ENCODE measurements at regions not wholly inside any gene's neighbourhood (a gene's known extent, or its start where the extent isn't known, plus 50 kb on each side); places are given as distances from the start of the nearest gene placed in this dataset.

DNA sequence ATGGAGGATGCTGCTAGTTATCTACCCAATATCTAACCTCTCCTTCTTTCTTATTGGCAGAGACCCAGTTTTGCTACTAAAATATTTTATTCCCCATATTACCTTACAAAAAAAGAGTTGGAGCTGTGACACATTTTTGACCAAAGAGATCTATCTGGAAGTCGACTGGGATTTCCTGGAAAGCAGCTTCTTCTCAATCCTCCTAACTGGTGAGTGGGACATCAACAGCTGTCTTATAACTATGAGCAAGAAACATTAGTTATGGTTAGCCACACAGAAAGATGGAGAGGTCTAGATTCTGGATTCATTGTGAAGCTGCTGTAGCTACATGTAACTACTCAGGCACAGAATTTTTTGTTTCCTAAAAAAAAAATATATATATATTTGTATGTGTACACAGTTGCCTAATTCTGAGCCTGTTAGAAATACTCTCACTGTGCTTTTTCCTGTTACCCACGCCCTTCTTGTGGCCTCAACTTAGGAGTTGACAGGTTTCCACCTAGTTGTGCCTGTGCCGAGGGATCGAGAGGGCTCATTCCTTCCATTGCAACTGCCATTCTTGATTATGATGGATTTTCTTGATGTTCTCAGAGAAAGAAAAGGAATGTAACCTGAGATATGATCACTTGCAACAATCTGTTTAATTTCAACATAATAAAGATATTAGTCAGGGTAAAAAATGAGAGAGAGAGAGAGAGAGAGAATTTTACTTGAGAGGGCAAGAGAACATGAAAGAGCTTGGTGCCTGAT lies 142.0 kb downstream of the SLC17A6 start:
- TF ChIP-seq POLR2AphosphoS5 (IDR thresholded peaks at IDR 0.05) (no peak), POLR2A (IDR thresholded peaks at IDR 0.05) (no peak), EP300 (IDR thresholded peaks at IDR 0.05) (no peak), CTCF (IDR thresholded peaks at IDR 0.05) (no peak)
- ATAC-seq = no peak
- H3K27me3 ChIP-seq = no peaks in the 10 kb centered on the region
- 47 to 68% methylated on average over 4 of the region's 4 CpGs for WGBS, 2 donors (ENCODE audit: low coverage in 1 of 2)
- H3K9me3 ChIP-seq = no peaks in the 10 kb centered on the region
- no peak overlapping the region for H3K4me3 ChIP-seq
- H3K36me3 ChIP-seq = no peaks in the 10 kb centered on the region
- no peak overlapping the region for H3K27ac ChIP-seq
- H3K4me1 ChIP-seq = no peaks in the 10 kb centered on the region

- Histone ChIP-seq H3K27ac (no peak overlapping the region), H3K4me1 (no peaks in the 10 kb centered on the region), H3K4me3 (no peak overlapping the region), H3K27me3 (no peaks in the 10 kb centered on the region), H3K9me3 (no peaks in the 10 kb centered on the region), H3K36me3 (no peaks in the 10 kb centered on the region)
- no peak for TF ChIP-seq POLR2A (IDR thresholded peaks at IDR 0.05)
- ATAC-seq = no peak
- 39% methylated on average over 1 of the region's 1 CpG; no CpG with 5 or more reads in 1 of the 2 donors for WGBS, 2 donors (ENCODE audit: low coverage in 1 of 2)
Observed at GRCh38 chr11:22479208-22479607, 141.0 kb downstream of the SLC17A6 start.

DNA sequence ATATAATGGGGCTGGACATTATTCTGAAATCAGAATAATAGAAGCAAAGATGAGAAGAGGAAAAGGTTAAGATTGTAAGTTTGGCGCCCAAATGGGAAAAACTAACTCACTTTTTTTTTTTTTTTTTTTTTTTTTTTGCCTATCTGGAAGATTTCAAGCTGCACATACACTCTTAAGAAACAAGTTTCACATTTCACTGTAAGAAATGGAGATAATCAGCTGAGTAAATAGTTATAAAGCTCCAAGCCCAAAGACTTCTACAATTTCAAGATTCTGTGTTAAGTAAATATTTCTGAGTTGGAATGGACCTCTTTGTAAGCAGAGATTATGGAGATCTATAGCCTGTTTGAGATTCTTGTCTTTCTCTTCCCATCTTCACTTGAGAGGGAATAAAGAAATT lies 140.0 kb downstream of the SLC17A6 start:
- TF ChIP-seq POLR2AphosphoS5 (IDR thresholded peaks at IDR 0.05) = no peak
- TF ChIP-seq POLR2A (IDR thresholded peaks at IDR 0.05) = no peak
- no peak for TF ChIP-seq CTCF (IDR thresholded peaks at IDR 0.05)
- WGBS, 2 donors (ENCODE audit: low coverage in 1 of 2) = 38 to 73% methylated on average over 1 of the region's 1 CpG
- Histone ChIP-seq H3K4me3 (no peak overlapping the region), H3K27me3 (no peaks in the 10 kb centered on the region), H3K9me3 (no peaks in the 10 kb centered on the region), H3K4me1 (no peaks in the 10 kb centered on the region), H3K27ac (no peak overlapping the region), H3K36me3 (no peaks in the 10 kb centered on the region)
- no peak for ATAC-seq

- no peak overlapping the region for H3K27ac ChIP-seq
- H3K4me3 ChIP-seq = no peak overlapping the region
- H3K4me1 ChIP-seq = no peaks in the 10 kb centered on the region
- H3K36me3 ChIP-seq = no peaks in the 10 kb centered on the region
- TF ChIP-seq POLR2A (IDR thresholded peaks at IDR 0.05) = no peak
- ATAC-seq = no peak
- H3K9me3 ChIP-seq = no peaks in the 10 kb centered on the region
- no peaks in the 10 kb centered on the region for H3K27me3 ChIP-seq
Observed at GRCh38 chr11:22477312-22477711, 139.1 kb downstream of the SLC17A6 start.

DNA sequence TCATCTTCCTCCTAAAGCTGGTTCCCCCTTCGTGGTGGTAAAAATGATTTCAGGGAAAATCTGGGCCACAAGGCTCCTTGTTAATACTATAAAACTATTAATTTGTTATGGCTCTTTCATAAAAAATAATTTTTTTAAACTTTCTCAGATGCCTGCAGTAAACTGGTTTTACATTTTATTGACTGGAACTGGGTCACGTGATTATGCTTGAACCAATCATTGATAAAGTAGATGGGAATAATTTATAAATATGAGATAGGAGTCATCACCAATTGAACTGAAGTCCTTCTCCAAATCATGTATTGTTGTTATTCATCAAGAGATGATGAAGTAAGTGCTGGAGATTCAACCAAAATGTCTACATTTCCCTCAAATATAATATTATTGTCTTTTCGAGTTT lies 138.4 kb downstream of the SLC17A6 start:
- H3K4me1 ChIP-seq = no peaks in the 10 kb centered on the region
- no peak overlapping the region for H3K27ac ChIP-seq
- H3K36me3 ChIP-seq = no peaks in the 10 kb centered on the region
- no peaks in the 10 kb centered on the region for H3K27me3 ChIP-seq
- WGBS, 2 donors (ENCODE audit: low coverage in 1 of 2) = 80 to 86% methylated on average over 3 of the region's 3 CpGs
- no peaks in the 10 kb centered on the region for H3K9me3 ChIP-seq
- ATAC-seq = no peak
- no peak for TF ChIP-seq POLR2A (IDR thresholded peaks at IDR 0.05)
- H3K4me3 ChIP-seq = no peak overlapping the region

GRCh38 chr11:22474616-22475015 lies 136.4 kb downstream of the SLC17A6 start:
- Histone ChIP-seq H3K4me1 (no peaks in the 10 kb centered on the region), H3K27ac (no peak overlapping the region), H3K36me3 (no peaks in the 10 kb centered on the region), H3K4me3 (no peak overlapping the region), H3K27me3 (no peaks in the 10 kb centered on the region), H3K9me3 (no peaks in the 10 kb centered on the region)
- WGBS, 2 donors (ENCODE audit: low coverage in 1 of 2) = 60 to 74% methylated on average over 4 of the region's 4 CpGs
- ATAC-seq = no peak
- TF ChIP-seq POLR2A (IDR thresholded peaks at IDR 0.05) (no peak), POLR2AphosphoS5 (IDR thresholded peaks at IDR 0.05) (no peak), EP300 (IDR thresholded peaks at IDR 0.05) (no peak), CTCF (IDR thresholded peaks at IDR 0.05) (no peak)
